HG03432 (cell line): ENCODE measurements at regions not wholly inside any gene's neighbourhood (a gene's known extent, or its start where the extent isn't known, plus 50 kb on each side); places are given as distances from the start of the nearest gene placed in this dataset.

Source experiments
- ATAC-seq: cut with Tn5 transposase; IDR thresholded peaks from one replicate; pipeline ENCODE4 v1.9.1; 2021; ENCODE audit warnings: mild to moderate bottlenecking, moderate library complexity; ENCODE audit not compliant: unreplicated experiment

GRCh38 chr4:112845386-112845785 is 204.1 kb upstream of the ANK2 start:
- no peak for ATAC-seq

DNA sequence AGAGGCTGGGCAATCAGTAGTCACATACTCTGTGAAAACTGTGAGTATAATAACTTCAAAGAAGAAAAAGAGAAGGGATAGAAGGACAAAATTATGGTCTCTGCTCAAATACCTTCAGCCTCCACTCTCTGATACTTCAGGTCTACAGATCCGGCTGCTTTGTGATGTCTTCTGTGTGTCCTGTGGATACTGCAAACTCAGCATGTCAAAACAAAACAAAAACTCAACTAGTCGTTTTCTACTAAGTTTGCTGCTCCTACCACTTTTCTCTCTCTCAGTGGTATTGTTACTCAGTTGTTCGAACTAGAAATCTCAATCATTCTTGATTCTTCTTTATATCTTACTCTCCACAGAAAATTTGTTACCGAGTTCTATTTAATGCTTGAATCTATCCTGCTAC is 202.4 kb upstream of the ANK2 start:
- ATAC-seq: no peak

- no peak for ATAC-seq
Measured at GRCh38 chr4:112847781-112848180, 201.7 kb upstream of the ANK2 start.

DNA sequence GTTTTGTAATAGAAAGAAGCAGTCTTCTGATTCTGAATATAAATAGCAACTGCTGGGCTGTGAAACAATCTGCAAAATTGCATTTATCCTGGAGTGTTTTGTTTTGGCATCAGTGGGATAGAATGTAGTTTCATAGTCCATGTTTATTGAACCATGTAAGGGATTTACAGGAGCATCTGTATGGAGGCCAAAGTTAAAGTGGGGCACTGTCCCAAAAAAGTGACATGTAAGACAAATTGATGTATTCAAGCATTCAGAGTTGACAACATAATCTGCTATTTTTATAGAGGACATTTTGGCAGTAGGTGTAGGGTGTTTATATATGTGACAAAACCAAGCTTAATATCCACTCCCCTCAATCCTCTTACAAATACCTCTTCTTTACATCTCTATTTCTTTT is 200.5 kb upstream of the ANK2 start:
- ATAC-seq: no peak

GRCh38 chr4:112852601-112853000 is 196.9 kb upstream of the ANK2 start:
- ATAC-seq: no peak

DNA sequence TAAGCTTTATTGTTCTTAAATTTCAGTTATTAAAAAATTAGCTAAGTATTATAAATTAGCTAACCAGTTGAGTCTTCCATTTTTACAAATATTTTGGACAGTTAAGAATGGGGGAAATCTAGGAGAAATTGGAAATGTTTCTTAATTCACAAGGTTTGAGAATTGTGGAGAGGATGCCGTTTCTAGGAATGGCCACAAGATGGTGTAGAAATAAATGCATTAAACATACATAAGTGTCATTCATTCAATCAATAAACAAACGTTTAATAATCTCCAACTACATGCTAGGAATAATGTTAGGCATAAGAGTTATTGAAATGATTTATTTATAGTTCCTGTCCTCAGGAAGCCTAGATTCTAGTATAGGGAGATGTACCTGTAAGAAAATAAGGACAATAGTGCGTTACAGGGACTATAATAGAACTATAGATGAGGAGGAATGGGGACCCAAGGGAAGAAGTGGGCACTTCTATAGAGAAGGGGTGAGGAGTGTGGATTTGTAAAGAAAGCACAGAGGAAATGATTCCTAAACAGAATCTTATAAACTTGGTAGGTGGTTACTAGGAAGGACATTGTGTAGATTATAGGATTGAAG is 195.7 kb upstream of the ANK2 start:
- ATAC-seq: no peak

DNA sequence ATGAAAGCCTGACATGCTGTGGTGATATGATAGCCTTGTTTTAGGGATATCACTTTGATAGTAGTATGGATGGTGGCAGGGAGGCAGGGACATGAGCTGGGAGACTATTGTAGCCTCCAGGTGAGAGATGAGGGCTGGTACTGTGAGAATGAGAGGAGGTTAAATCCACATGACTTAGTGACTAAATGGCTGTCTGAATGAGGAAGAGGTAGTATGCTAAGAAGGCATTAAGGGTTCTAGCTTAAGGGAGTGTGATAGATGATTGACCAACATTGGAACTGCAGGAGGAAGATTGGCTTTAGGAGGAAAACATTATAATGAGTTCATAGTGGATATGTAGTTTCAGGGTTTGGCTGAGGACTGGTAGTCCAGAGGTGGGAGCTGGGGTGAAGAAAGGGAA is 195.0 kb upstream of the ANK2 start:
- no peak for ATAC-seq

DNA sequence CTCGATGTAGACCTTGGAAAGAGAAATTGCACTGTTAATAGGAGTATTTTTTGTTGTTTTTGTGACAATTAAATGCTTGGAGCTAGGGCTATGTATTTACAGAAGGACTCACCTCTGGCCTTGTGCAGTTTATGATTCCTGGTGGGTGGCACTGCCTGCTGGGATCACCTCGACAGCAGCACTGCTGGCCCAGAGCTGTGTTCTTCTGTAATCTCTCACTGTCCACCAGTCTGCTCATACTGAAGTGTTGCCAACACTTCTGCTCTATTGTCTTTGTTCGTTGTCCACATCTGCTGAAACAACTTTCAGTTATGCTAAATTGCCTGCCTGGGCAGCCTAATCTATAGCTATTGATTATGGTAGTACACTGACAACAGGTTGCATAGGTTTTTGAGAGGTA is 194.4 kb upstream of the ANK2 start:
- no peak for ATAC-seq

- no peak for ATAC-seq
Measured at GRCh38 chr4:112857461-112857860, 192.0 kb upstream of the ANK2 start.

DNA sequence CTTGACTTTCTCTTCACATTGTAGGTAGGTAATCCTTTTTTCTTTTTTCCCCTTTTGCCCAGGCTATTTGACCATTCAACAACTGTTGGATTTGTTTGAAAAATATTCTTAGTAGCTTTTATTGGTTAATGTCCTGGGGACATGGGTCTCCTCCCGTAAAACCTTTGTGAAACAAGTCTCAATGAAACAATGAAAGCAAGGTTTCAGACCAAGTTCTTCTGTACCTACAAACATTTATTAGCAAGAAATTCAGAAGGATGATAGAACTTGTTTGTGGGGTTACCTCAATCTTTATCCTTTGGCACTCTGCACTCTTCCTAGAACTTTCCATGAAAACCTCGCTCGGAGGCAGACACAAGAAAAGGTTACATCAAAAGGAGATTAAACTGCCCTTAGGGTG is 190.7 kb upstream of the ANK2 start:
- ATAC-seq: no peak

- ATAC-seq: no peak
Measured at GRCh38 chr4:112859456-112860184, 189.8 kb upstream of the ANK2 start.

GRCh38 chr4:112860830-112861690 is 188.4 kb upstream of the ANK2 start:
- no peak for ATAC-seq

DNA sequence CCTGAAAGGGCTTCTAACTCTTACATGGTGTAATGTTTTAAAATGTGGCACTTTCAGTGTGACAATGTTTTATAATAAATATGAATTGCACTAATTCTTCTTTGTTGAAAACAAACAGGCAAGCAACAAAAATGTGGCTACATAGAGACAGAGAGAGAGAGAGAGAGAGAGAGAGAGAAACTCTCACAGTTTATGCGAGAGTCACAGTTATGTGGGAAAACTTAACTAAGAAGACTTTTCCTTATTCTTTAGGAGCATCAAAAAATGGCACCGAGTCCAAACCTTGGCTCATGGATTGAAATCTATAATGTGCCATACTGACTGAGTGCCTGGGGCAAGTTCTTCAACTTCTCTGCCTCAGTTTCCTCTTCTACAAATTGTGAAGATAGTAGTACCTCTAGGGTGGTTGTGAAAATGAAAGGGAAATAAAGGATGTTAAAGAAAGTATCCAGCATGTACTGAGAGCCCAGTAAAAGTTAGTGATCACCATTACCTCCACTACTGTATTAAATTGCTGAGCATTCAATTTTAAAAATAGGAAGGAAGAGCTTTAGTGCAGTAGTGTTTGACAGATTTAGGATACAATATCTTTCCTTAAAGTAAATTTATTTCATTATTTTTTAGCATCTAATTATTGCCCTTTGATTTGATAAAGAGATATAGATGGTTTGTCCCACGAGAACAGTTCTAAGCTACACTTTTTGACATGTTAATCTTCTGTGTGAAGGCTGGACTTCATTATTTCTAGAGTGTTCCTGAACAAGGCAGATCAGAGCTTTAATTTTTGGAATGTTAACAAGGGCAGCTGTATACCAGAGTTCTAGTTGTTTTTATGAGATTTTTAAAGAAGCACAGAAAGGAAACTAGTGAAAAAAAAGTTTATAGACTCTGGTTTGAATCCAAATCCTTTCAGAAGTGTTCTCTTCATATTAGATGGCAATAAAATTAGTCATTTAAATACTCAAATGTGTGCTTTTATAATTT is 187.5 kb upstream of the ANK2 start:
- ATAC-seq: no peak

- ATAC-seq: no peak
Measured at GRCh38 chr4:112865443-112865842, 184.0 kb upstream of the ANK2 start.

GRCh38 chr4:112876316-112876715 is 173.1 kb upstream of the ANK2 start:
- ATAC-seq: no peak

- no peak for ATAC-seq
Measured at GRCh38 chr4:112881842-112882241, 167.6 kb upstream of the ANK2 start.

- no peak for ATAC-seq
Measured at GRCh38 chr4:112882286-112882685, 167.2 kb upstream of the ANK2 start.

GRCh38 chr4:112884406-112884805 is 165.0 kb upstream of the ANK2 start:
- no peak for ATAC-seq

- no peak for ATAC-seq
Measured at GRCh38 chr4:112885897-112886296, 163.6 kb upstream of the ANK2 start.

GRCh38 chr4:112888622-112889021 is 160.8 kb upstream of the ANK2 start:
- ATAC-seq: no peak

- peak; percentile 28 for ATAC-seq
Measured at GRCh38 chr4:112889199-112889598, 160.3 kb upstream of the ANK2 start.
